Activated naive CD8-positive, alpha-beta T cell treated with anti-CD3 and anti-CD28 coated beads, Interleukin-2, amount 10 ng/mL, durations not matched to agents 7 days and 5 days (primary cell): ENCODE measurements at regions not wholly inside any gene's neighbourhood (a gene's known extent, or its start where the extent isn't known, plus 50 kb on each side); places are given as distances from the start of the nearest gene placed in this dataset.
A peak's percentile ranks its signal among the peaks of the same experiment; 100 is the strongest.
"Not testable (repeated sequence)": the region's sequence is repeated elsewhere in the genome, so short reads cannot be mapped to it uniquely, and the experiment has no call there.

ENCODE experiments used
- ATAC-seq: fragments of 150-1000 bp; cut with Tn5 transposase; one replicate; pipeline ENCODE4 v1.10.0; 2021; ENCODE audit warnings: low read depth, moderate library complexity
- POLR2A ChIA-PET: fragments of 350-600 bp; sonication (Branson Sonifier 250); formaldehyde crosslinking; loops from one replicate; lab custom pipeline; 2021; ENCODE audit warnings: antibody characterized with exemption; lab: Charles Lee
- DNase-seq: peaks from one replicate; pipeline ENCODE4 v3.0.0; 2021
- H3K27ac Mint-ChIP-seq: one replicate; pipeline ENCODE4 v1.8.0; 2022; ENCODE audit warnings: mild to moderate bottlenecking, mixed read lengths
- H3K27me3 Mint-ChIP-seq: one replicate; pipeline ENCODE4 v1.8.0; 2022; ENCODE audit warnings: mild to moderate bottlenecking, moderate library complexity, mixed read lengths
- H3K36me3 Mint-ChIP-seq: one replicate; pipeline ENCODE4 v1.8.0; 2021; ENCODE audit warnings: mild to moderate bottlenecking, mixed read lengths
- H3K4me1 Mint-ChIP-seq: one replicate; pipeline ENCODE4 v1.8.0; 2021; ENCODE audit warnings: mixed read lengths
- H3K4me3 Mint-ChIP-seq: one replicate; pipeline ENCODE4 v1.8.0; 2022; ENCODE audit warnings: mild to moderate bottlenecking, moderate library complexity, mixed read lengths
- H3K9me3 Mint-ChIP-seq: one replicate; pipeline ENCODE4 v1.8.0; 2021; ENCODE audit warnings: mixed read lengths

GRCh38 chr10:27379041-27379440 lies 125.1 kb upstream of the RAB18 start:
- DNase-seq, H3K4me3 Mint-ChIP-seq, H3K36me3 Mint-ChIP-seq, POLR2A ChIA-PET, H3K4me1 Mint-ChIP-seq, H3K27ac Mint-ChIP-seq, ATAC-seq, H3K27me3 Mint-ChIP-seq, H3K9me3 Mint-ChIP-seq: not testable (repeated sequence)

GRCh38 chr10:27373566-27374160 lies 130.4 kb upstream of the RAB18 start:
- Mint-ChIP-seq H3K27ac (no peak overlapping the region), H3K36me3 (no peaks in the 10 kb centered on the region), H3K4me3 (no peak overlapping the region), H3K9me3 (no peaks in the 10 kb centered on the region), H3K4me1 (no peaks in the 10 kb centered on the region), H3K27me3 (peaks cover 10% of the 10 kb centered on the region)
- DNase-seq (no peak), ATAC-seq (no peak)
- POLR2A ChIA-PET: no interaction called here

GRCh38 chr10:27372095-27372494 lies 131.5 kb upstream of the ACBD5 start:
- no peaks in the 10 kb centered on the region for H3K36me3 Mint-ChIP-seq
- POLR2A ChIA-PET: no interaction called here
- H3K27ac Mint-ChIP-seq: no peak overlapping the region
- H3K9me3 Mint-ChIP-seq: no peaks in the 10 kb centered on the region
- H3K27me3 Mint-ChIP-seq: peaks cover 10% of the 10 kb centered on the region
- DNase-seq (no peak), ATAC-seq (no peak)
- no peaks in the 10 kb centered on the region for H3K4me1 Mint-ChIP-seq
- H3K4me3 Mint-ChIP-seq: no peak overlapping the region

- POLR2A ChIA-PET, H3K36me3 Mint-ChIP-seq, H3K27ac Mint-ChIP-seq, DNase-seq, H3K4me3 Mint-ChIP-seq, H3K27me3 Mint-ChIP-seq, ATAC-seq, H3K4me1 Mint-ChIP-seq, H3K9me3 Mint-ChIP-seq: not testable (repeated sequence)
Measured at GRCh38 chr10:27371375-27371774, 130.8 kb upstream of the ACBD5 start.

GRCh38 chr10:27369880-27370279 lies 129.3 kb upstream of the ACBD5 start:
- Mint-ChIP-seq H3K4me1 (no peaks in the 10 kb centered on the region), H3K36me3 (no peaks in the 10 kb centered on the region), H3K27ac (no peak overlapping the region), H3K27me3 (no peaks in the 10 kb centered on the region), H3K4me3 (no peak overlapping the region), H3K9me3 (no peaks in the 10 kb centered on the region)
- no peak for ATAC-seq
- DNase-seq: no peak
- POLR2A ChIA-PET: no interaction called here

GRCh38 chr10:27368706-27369105 lies 128.1 kb upstream of the ACBD5 start:
- POLR2A ChIA-PET: no interaction called here
- Mint-ChIP-seq H3K4me1 (no peaks in the 10 kb centered on the region), H3K4me3 (no peak overlapping the region), H3K27ac (no peak overlapping the region), H3K36me3 (no peaks in the 10 kb centered on the region), H3K27me3 (no peaks in the 10 kb centered on the region), H3K9me3 (no peaks in the 10 kb centered on the region)
- DNase-seq: no peak
- no peak for ATAC-seq

GRCh38 chr10:27366769-27367168 lies 126.2 kb upstream of the ACBD5 start:
- no peak overlapping the region for H3K4me3 Mint-ChIP-seq
- DNase-seq (no peak), ATAC-seq (no peak)
- H3K36me3 Mint-ChIP-seq: no peaks in the 10 kb centered on the region
- POLR2A ChIA-PET: no interaction called here
- H3K27ac Mint-ChIP-seq: no peak overlapping the region
- no peaks in the 10 kb centered on the region for H3K4me1 Mint-ChIP-seq
- no peaks in the 10 kb centered on the region for H3K9me3 Mint-ChIP-seq
- H3K27me3 Mint-ChIP-seq: no peaks in the 10 kb centered on the region

- DNase-seq: no peak
- POLR2A ChIA-PET: no interaction called here
- no peaks in the 10 kb centered on the region for H3K9me3 Mint-ChIP-seq
- no peaks in the 10 kb centered on the region for H3K36me3 Mint-ChIP-seq
- ATAC-seq: no peak
- H3K27me3 Mint-ChIP-seq: no peaks in the 10 kb centered on the region
- H3K4me3 Mint-ChIP-seq: no peak overlapping the region
- peaks cover 1% of the 10 kb centered on the region for H3K4me1 Mint-ChIP-seq
- no peak overlapping the region for H3K27ac Mint-ChIP-seq
Measured at GRCh38 chr10:27364028-27364427, 123.4 kb upstream of the ACBD5 start.

GRCh38 chr10:27360581-27361172 lies 120.1 kb upstream of the ACBD5 start:
- DNase-seq (peak; percentile 82), ATAC-seq (peak; percentile 86)
- no peak overlapping the region for H3K27ac Mint-ChIP-seq
- no peaks in the 10 kb centered on the region for H3K9me3 Mint-ChIP-seq
- POLR2A ChIA-PET: no interaction called here
- H3K4me3 Mint-ChIP-seq: no peak overlapping the region
- H3K27me3 Mint-ChIP-seq: no peaks in the 10 kb centered on the region
- H3K36me3 Mint-ChIP-seq: no peaks in the 10 kb centered on the region
- H3K4me1 Mint-ChIP-seq: peaks cover 1% of the 10 kb centered on the region

- H3K9me3 Mint-ChIP-seq: no peaks in the 10 kb centered on the region
- DNase-seq: no peak
- H3K27ac Mint-ChIP-seq: no peak overlapping the region
- H3K4me1 Mint-ChIP-seq: peaks cover 3% of the 10 kb centered on the region
- H3K27me3 Mint-ChIP-seq: no peaks in the 10 kb centered on the region
- POLR2A ChIA-PET: no interaction called here
- H3K36me3 Mint-ChIP-seq: no peaks in the 10 kb centered on the region
- ATAC-seq: no peak
- no peak overlapping the region for H3K4me3 Mint-ChIP-seq
Measured at GRCh38 chr10:27359792-27360355, 119.3 kb upstream of the ACBD5 start.

GRCh38 chr10:27356738-27357137 lies 116.1 kb upstream of the ACBD5 start:
- peaks cover 3% of the 10 kb centered on the region for H3K4me1 Mint-ChIP-seq
- no peaks in the 10 kb centered on the region for H3K9me3 Mint-ChIP-seq
- ATAC-seq: no peak
- H3K27ac Mint-ChIP-seq: no peak overlapping the region
- POLR2A ChIA-PET: no interaction called here
- no peak for DNase-seq
- H3K27me3 Mint-ChIP-seq: peaks cover 10% of the 10 kb centered on the region
- no peak overlapping the region for H3K4me3 Mint-ChIP-seq
- no peaks in the 10 kb centered on the region for H3K36me3 Mint-ChIP-seq

- no peak overlapping the region for H3K4me3 Mint-ChIP-seq
- H3K4me1 Mint-ChIP-seq: peaks cover 3% of the 10 kb centered on the region
- peaks cover 11% of the 10 kb centered on the region for H3K27me3 Mint-ChIP-seq
- no peak for ATAC-seq
- H3K36me3 Mint-ChIP-seq: no peaks in the 10 kb centered on the region
- POLR2A ChIA-PET: no interaction called here
- DNase-seq: no peak
- H3K27ac Mint-ChIP-seq: no peak overlapping the region
- H3K9me3 Mint-ChIP-seq: no peaks in the 10 kb centered on the region
Measured at GRCh38 chr10:27355918-27356573, 115.4 kb upstream of the ACBD5 start.

GRCh38 chr10:27354643-27355270 lies 114.2 kb upstream of the ACBD5 start:
- DNase-seq, H3K36me3 Mint-ChIP-seq, H3K4me1 Mint-ChIP-seq, POLR2A ChIA-PET, H3K9me3 Mint-ChIP-seq: not testable (repeated sequence)
- ATAC-seq: peak; percentile 80
- H3K27ac Mint-ChIP-seq: peak overlapping the region; percentile 37
- H3K4me3 Mint-ChIP-seq: peak overlapping the region; percentile 63
- peaks cover 11% of the 10 kb centered on the region for H3K27me3 Mint-ChIP-seq
